Nephron progenitor cell (in vitro differentiated cells): ENCODE measurements at regions not wholly inside any gene's neighbourhood (a gene's known extent, or its start where the extent isn't known, plus 50 kb on each side); places are given as distances from the start of the nearest gene placed in this dataset.

Experiments used
- DNase-seq: peaks from one replicate; pipeline ENCODE4 v3.0.0; 2021
- H3K27ac Mint-ChIP-seq: 2 replicates; pipeline ENCODE4 v1.8.0; 2021; ENCODE audit warnings: mild to moderate bottlenecking, moderate library complexity, mixed read lengths
- H3K27me3 Mint-ChIP-seq: 2 replicates; pipeline ENCODE4 v1.8.0; 2021; ENCODE audit warnings: mild to moderate bottlenecking, low read depth, mixed read lengths; ENCODE audit not compliant: poor library complexity
- H3K36me3 Mint-ChIP-seq: 2 replicates; pipeline ENCODE4 v1.8.0; 2021; ENCODE audit warnings: low read depth, mixed read lengths
- H3K4me1 Mint-ChIP-seq: 2 replicates; pipeline ENCODE4 v1.8.0; 2021; ENCODE audit warnings: mixed read lengths
- H3K4me3 Mint-ChIP-seq: 2 replicates; pipeline ENCODE4 v1.8.0; 2021; ENCODE audit warnings: mild to moderate bottlenecking, moderate library complexity, mixed read lengths
- H3K9me3 Mint-ChIP-seq: 2 replicates; pipeline ENCODE4 v1.8.0; 2021; ENCODE audit warnings: mild to moderate bottlenecking, moderate library complexity, mixed read lengths
- TF ChIP-seq, protein P1 (sequence below): fragments of 200-600 bp; sonication (generic); IDR thresholded peaks from 2 replicates; pipeline ENCODE4 v1.5.0; 2021; ENCODE audit warnings: antibody characterized with exemption

DNA sequence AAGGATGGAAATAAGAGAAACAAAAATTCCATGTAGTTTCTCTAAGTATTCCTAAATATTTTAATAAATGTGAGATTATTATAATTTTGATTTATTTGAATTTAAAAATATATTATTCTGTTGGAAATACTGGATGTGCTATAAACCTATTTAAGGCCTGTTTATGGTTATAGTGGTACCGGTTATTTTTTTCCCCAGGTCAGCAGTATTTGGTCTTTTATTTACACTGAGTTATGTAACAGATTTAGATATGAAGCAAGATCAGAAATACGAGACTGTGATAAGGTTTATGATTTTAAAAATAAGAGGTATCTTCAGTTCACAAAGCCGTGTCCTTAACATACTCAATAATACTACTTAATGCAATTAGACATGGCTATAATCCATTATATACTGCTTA, 634.3 kb upstream of the POU3F2 start:
- H3K4me3 Mint-ChIP-seq = no peak overlapping the region
- H3K27me3 Mint-ChIP-seq = peaks cover 4% of the 10 kb centered on the region
- H3K27ac Mint-ChIP-seq = no peak overlapping the region
- H3K36me3 Mint-ChIP-seq = no peaks in the 10 kb centered on the region
- no peak for DNase-seq
- TF ChIP-seq, protein P1, sequence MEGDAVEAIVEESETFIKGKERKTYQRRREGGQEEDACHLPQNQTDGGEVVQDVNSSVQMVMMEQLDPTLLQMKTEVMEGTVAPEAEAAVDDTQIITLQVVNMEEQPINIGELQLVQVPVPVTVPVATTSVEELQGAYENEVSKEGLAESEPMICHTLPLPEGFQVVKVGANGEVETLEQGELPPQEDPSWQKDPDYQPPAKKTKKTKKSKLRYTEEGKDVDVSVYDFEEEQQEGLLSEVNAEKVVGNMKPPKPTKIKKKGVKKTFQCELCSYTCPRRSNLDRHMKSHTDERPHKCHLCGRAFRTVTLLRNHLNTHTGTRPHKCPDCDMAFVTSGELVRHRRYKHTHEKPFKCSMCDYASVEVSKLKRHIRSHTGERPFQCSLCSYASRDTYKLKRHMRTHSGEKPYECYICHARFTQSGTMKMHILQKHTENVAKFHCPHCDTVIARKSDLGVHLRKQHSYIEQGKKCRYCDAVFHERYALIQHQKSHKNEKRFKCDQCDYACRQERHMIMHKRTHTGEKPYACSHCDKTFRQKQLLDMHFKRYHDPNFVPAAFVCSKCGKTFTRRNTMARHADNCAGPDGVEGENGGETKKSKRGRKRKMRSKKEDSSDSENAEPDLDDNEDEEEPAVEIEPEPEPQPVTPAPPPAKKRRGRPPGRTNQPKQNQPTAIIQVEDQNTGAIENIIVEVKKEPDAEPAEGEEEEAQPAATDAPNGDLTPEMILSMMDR = no peak
- H3K9me3 Mint-ChIP-seq = no peaks in the 10 kb centered on the region
- H3K4me1 Mint-ChIP-seq = no peaks in the 10 kb centered on the region

DNA sequence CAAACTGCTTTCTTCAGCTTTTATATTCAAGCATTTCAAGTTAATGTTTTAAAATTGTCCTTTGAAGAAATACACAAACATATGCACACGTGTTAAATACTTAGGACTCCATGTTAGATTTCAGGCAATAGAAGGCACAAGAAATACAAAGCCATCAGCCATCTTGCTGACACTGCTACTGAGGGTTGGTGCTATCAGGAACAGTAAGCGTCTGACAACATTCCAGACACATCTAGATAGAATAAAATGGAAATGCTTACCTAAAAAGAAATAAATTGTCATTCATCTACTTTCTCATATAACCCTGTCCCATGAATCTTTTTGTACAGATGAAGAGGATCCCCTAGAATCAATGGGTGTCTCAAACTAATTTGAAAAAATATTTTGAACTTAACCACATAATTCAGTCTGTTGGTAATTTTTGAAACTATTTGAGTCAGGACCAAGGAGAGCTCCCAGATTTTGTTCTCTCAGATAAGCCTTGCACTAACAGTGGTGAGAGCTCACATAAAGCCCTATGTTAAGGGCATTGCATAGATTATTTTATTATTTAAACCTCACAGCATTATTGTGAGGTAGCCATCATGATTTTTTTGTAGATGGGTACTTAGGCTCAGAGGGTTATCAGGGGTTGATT, 631.1 kb upstream of the POU3F2 start:
- Mint-ChIP-seq H3K4me3 (no peak overlapping the region), H3K27ac (no peak overlapping the region), H3K36me3 (no peaks in the 10 kb centered on the region), H3K4me1 (no peaks in the 10 kb centered on the region), H3K27me3 (peaks cover 7% of the 10 kb centered on the region), H3K9me3 (no peaks in the 10 kb centered on the region)
- peak; percentile 5 for DNase-seq
- TF ChIP-seq, protein P1 = no peak

DNA sequence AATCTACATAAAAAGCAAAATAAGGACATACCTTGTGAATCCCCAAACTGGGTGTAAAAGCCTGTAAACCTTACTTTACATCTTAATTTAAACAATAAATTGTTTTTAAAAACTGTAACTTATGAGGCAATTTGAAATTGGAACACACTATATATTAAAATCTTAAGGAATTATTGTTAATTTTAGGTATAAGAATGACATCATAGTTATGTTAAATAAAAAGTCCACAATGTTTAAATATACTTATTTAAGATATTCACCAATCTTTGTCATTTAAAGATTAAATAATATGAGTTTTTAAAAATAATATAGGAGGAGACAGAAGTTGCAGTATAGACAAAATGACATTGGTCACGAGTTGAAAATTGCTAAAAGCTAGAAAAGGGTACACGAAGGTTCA, 621.9 kb upstream of the POU3F2 start:
- H3K27ac Mint-ChIP-seq = no peak overlapping the region
- TF ChIP-seq, protein P1 = no peak
- H3K36me3 Mint-ChIP-seq = no peaks in the 10 kb centered on the region
- peaks cover 1% of the 10 kb centered on the region for H3K27me3 Mint-ChIP-seq
- no peaks in the 10 kb centered on the region for H3K9me3 Mint-ChIP-seq
- H3K4me3 Mint-ChIP-seq = no peak overlapping the region
- no peaks in the 10 kb centered on the region for H3K4me1 Mint-ChIP-seq
- no peak for DNase-seq

DNA sequence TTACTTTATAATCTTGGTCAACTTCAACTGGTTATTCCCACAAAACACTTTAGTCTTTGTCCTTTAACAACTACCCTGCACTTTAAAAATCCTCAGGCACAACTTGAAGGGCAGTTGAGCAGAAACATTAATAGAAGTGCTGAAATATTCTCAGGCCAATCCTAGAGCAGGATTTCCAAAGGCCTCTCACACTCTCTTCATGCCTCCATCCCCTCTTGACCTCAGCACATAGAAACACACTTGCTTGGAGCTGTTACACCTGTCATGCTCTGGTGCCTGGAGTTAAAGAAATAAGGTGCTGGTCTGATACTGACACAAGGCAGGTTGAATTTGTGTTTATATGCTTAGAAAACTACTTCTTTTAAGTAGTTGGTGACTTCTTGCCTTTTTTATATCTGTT, 618.8 kb upstream of the POU3F2 start:
- Mint-ChIP-seq H3K27ac (no peak overlapping the region), H3K27me3 (no peaks in the 10 kb centered on the region), H3K9me3 (no peaks in the 10 kb centered on the region), H3K4me1 (no peaks in the 10 kb centered on the region), H3K36me3 (no peaks in the 10 kb centered on the region), H3K4me3 (no peak overlapping the region)
- TF ChIP-seq, protein P1 = no peak
- no peak for DNase-seq

DNA sequence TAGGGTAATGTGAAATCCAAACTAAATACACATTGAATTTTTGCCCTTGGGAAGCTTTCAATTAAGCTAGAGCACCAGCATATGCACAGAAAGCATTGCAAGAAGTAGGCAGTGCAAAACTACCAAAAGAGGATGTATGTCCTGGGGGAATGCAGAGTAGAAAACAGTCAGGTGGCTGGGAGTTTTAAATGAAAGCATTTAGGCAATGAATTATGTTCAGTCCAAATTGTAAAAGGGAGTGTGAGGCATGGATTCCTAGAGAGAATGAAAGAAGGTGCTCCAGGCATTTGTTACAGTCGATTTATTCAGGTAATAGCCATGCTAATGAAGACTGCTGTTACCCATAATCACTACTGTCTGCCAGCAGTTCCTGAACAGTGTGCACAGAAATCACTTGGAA, 604.1 kb upstream of the POU3F2 start:
- TF ChIP-seq, protein P1 = no peak
- no peak for DNase-seq
- Mint-ChIP-seq H3K4me3 (no peak overlapping the region), H3K9me3 (peaks cover 30% of the 10 kb centered on the region), H3K36me3 (peaks cover 8% of the 10 kb centered on the region), H3K27ac (no peak overlapping the region), H3K27me3 (no peaks in the 10 kb centered on the region), H3K4me1 (no peaks in the 10 kb centered on the region)

DNA sequence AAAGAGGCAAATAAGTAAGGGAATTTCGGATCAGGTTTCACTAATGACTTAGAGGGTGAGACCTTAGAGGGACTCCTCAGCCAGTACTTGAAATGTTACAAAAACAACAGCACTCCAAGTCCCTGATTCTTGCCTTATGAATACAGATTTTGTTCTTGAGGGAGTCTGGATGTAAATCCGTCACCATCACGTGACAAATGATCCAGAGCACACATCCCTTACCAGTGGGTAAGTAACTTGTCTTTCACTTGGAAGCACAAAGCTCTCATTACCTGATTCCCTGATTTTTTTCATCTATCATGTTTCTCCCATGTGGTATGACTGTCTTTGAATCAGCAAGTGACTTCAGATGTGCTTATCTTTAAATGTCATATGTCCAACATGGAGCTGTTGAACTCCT, 595.3 kb upstream of the POU3F2 start:
- Mint-ChIP-seq H3K4me3 (no peak overlapping the region), H3K36me3 (peaks cover 5% of the 10 kb centered on the region), H3K9me3 (peaks cover 16% of the 10 kb centered on the region), H3K27me3 (no peaks in the 10 kb centered on the region), H3K4me1 (peaks cover 12% of the 10 kb centered on the region), H3K27ac (peak overlapping the region; percentile 9)
- TF ChIP-seq, protein P1 = no peak
- no peak for DNase-seq
